GM18498 (cell line): ENCODE measurements at regions not wholly inside any gene's neighbourhood (a gene's known extent, or its start where the extent isn't known, plus 50 kb on each side); places are given as distances from the start of the nearest gene placed in this dataset.
A peak's percentile ranks its signal among the peaks of the same experiment; 100 is the strongest.

Experiments
- ATAC-seq: cut with Tn5 transposase; IDR thresholded peaks from one replicate; pipeline ENCODE4 v1.9.1; 2021; ENCODE audit warnings: mild to moderate bottlenecking, moderate library complexity; ENCODE audit not compliant: unreplicated experiment

DNA sequence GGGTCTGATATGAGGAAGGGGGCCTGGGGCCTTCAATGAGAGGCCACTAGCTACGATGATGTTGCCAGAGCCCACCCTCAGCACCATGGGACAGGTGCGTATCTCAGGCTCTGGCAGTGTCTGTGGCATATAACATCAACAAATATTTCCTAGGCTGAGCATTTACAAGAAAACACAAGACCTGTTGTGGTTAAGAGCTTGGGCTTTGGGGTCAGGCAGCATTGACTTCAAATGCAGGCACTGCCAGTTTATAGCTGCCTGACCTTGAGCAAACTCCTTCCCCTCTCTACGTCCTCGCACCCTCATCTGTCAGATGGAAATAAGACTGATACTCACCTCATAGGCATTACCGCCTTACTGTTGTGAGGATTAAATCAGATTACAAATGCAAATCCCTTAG is 156.0 kb downstream of the KATNAL1 start:
- no peak for ATAC-seq

- no peak for ATAC-seq
Measured at GRCh38 chr13:30149248-30149647, 158.1 kb downstream of the KATNAL1 start.

GRCh38 chr13:30148786-30149185 is 158.6 kb downstream of the KATNAL1 start:
- ATAC-seq = no peak

DNA sequence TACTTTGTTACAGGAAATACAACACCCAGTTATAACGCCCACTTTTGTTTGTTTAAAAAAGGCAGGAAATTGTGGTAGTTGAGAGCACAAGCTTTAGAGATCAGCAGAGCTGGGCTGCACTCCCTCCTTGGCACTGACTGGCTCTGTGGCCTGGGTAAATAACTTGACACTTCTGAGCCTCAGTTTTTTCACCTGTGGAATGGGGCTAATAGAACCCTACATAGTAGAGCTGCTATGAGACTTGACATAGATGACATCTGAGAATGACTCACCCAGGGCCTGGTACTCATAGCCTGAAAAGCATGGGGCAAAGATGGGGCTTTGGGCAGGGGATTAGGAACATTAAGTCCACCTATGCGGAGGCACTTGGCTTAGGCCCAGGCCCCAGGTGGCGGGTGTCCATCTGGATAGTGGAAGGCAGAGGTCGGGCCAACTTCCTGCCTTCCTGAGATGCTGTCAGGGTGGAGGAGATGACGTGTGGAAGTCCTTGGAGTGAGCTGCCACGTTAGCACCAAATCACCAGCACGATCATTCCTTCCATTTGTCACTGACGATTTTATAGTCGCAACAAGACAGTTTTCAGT is 159.1 kb downstream of the KATNAL1 start:
- ATAC-seq = peak; percentile 40

GRCh38 chr13:30147421-30147820 is 159.9 kb downstream of the KATNAL1 start:
- no peak for ATAC-seq

GRCh38 chr13:30147015-30147414 is 160.3 kb downstream of the KATNAL1 start:
- no peak for ATAC-seq

DNA sequence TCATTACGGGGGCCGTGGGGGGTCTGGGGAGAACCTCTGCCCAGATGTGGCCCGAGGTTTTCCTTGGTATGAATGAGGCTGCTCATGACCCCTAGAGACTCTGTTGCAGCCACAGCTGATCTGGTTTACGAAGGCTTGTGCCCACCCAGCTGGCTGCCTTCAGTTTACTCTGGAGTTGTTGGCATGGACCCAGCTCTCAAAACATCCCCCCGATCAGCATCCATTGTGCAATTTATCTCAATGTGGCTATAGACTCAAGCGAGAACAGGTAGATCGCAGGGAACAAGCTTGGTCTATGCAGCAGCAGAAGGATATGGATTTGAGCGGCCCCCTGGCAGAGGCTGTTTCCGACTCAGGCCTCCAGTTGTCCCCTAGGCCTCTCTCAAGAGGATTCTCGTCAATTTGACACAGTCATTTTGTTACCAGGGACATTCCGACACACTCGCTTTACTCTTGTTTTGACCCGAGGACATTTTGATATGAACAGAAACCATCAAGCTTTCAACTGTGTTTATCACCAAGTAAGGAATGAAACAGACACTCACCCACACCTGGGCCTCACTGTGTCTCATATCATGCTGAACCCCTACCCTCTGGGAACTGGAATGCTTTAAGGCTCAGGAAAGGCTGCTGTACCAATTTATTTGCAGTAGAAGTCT is 161.5 kb downstream of the KATNAL1 start:
- peak; percentile 55 for ATAC-seq

DNA sequence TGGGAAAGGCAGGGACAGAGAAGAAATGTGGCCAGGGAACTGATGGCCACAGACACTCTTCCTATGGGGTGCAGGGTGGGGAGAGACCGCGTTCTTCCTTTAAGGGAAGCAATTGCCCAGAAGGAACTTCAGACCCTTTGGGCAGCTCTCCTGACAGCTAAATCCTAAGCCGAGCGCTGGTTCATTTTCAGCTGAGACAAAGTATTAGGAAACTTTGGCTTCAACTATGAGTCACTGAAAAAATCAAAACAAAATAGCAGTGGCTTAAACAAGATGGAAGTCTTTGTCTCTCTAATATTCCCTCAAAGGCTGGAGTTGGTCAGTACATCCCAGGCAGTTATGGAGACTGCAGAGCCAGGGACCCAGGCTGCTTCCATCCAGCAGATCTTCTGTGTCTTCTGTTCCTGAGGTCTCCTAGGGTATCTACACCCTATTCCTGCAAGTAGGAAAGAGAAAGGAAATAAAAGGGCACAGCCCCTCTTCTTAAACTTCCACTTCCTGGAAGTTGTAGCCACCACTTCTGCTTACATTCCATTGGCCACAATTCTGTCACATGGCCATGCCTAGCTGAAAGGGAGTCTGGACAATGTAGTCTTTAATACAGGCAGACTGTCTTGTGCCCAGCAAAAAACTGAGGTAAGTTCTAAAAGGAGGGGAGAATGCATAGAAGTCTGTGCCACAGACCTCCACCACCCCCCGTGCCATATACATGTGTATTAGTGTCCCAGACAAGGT is 163.5 kb downstream of the KATNAL1 start:
- ATAC-seq = no peak

GRCh38 chr13:30142486-30143211 is 164.7 kb downstream of the KATNAL1 start:
- no peak for ATAC-seq

GRCh38 chr13:30141775-30142485 is 165.4 kb downstream of the KATNAL1 start:
- ATAC-seq = no peak

DNA sequence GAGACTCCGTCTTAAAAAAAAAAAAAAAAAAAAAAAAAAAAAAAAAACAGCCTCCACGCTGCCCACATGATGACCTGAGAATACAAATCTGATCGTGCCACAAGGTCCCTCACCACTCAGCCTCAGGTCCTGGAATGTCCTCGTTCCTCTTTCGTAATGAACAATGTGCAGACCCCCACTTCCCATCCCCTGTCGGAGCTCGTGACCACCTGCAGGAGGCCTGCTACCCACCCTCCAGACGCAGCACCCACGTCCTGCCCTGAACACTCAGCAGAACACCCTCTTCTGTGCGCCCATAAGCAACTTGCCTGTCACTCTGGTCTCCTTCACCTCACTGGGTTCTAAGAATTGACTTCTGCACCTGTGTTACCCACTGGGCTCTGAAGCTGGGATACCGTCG is 166.4 kb downstream of the KATNAL1 start:
- ATAC-seq = no peak

DNA sequence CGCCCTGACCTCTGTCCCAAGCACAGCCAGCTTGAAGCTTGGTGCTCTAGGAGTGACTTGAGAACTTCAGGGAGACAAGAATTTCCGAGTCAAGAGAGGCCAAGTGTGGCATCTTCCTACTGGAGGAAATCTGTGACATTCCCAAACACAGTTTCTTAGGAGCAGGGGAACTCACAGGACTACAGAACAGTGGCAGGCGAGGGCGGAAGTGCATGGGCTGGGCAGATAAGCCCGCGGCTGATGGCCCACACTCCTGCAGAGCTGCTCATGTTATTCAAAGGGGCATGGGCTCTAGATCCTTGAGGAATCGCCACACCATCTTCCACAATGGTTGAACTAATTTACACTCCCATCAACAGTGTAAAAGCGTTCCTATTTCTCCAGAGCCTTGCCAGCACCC is 168.8 kb downstream of the KATNAL1 start:
- no peak for ATAC-seq

GRCh38 chr13:30135868-30136267 is 171.5 kb downstream of the KATNAL1 start:
- ATAC-seq = no peak

DNA sequence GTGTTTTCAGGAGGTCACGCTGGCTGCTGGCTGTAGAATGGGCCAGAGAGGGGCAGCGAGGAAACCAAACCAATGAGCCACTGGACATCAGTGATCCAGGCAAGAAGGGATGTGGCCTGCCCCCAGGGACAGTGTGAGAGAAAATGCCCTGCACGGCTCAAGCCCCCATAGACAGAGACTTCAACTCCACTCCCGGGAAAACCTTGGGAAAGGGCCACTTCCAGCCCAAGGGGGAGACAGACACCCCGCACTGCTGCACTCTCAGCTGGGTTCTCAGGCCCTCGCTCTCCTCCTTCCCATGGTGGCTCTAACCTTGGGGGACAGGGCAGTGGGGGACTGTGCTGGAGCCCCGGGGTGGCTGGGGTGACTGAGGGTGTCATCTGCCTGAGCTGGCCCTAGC is 172.0 kb downstream of the KATNAL1 start:
- ATAC-seq = no peak

GRCh38 chr13:30134578-30134977 is 172.8 kb downstream of the KATNAL1 start:
- no peak for ATAC-seq

DNA sequence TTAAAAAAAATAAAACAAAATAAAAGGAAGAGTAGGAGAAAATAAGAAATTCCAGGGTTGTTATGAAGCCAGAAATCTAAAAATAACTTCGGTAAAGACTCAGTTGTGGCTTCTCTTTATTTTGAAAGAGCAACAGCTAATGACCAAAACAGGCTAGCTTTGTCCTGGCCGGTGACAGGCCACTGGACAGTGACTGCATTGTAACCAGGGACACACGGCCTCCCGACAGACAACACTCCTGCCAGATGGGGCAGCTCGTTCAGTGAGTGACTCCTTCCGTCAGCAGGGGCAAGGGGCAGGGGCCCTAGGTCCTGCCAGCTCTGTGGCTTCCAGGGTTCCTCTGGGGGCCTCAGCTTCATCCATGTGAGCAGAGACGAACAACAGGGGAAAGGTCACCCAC is 173.4 kb downstream of the KATNAL1 start:
- no peak for ATAC-seq

DNA sequence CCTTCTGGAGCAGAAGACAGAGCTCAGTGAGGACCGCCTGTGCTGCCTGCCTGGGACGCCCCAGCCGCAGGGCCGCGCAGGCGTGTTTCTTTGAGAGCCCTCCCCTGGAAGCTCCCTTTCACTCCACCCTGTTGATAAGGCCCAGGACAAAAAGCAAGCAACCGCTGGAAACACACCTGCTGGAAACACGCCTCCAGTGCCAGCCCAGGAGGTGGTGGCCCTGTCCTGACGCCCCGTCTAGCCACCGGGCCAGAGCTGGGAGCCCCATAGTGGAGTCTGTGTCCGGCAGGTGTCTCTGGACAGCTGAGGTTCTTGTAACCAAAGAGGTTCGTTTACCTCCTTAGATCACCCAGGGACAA is 173.8 kb downstream of the KATNAL1 start:
- ATAC-seq = no peak

DNA sequence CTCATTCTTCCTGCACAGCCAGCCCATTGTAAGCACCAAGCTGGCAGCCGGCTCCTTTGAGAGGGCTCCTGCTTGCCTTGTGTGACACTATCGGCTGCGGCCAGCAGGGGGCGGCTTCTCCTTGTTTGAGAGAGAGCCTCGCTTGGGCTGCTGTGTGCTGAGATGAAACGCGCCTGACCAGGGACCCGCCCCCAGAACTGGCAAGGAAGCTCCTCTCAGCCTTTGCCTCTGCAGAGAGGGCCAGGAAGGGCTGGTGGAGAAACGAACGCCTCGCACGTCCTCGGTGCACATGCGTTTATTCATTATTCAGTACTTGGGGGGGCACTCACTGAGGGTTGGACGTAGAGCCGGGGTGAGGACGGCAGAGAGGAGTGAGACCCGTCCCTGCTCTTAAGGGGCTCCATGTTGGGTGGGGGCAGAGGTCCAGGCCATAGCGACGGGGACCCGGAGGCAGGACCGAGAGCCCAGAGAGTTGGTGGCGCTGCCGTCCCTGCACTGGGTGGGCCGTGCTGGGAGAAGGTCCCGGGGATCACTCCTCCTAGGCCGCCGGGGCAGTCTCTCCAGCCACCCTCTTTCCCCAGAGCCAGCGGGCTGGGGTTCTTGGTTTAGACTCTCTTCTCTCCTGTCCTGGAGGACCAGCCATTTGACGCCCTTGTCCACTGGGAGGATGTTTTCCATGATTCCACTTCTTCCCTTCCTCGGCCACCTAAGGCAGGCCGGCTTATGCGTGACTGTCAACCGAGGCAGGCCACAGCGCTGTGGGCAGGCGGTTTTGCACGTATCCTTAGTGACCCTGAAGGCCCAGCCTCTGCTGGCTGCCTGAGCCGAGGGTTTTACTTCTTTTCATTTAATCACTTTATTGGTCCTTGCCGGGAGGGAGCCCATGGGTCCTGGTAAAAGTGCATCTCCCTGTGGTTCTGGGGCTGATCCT is 174.5 kb downstream of the KATNAL1 start:
- ATAC-seq = peak; percentile 95

GRCh38 chr13:30129411-30129810 is 177.9 kb downstream of the KATNAL1 start:
- no peak for ATAC-seq

GRCh38 chr13:30128591-30128990 is 178.8 kb downstream of the KATNAL1 start:
- ATAC-seq = peak; percentile 50
